AG10803 (cell line): ENCODE measurements at regions not wholly inside any gene's neighbourhood (a gene's known extent, or its start where the extent isn't known, plus 50 kb on each side); places are given as distances from the start of the nearest gene placed in this dataset.

Experiments used
- DNase-seq: peaks from one replicate; pipeline ENCODE4 v3.0.0; 2010; ENCODE audit warnings: low read depth
- H3K4me3 ChIP-seq: 2 replicates; pipeline ENCODE4 v1.5.1; 2011; ENCODE audit warnings: mild to moderate bottlenecking, low read length, control low read depth
- CTCF ChIP-seq: conservative IDR thresholded peaks from 2 replicates; pipeline ENCODE4 v1.5.1; 2011; ENCODE audit warnings: mild to moderate bottlenecking, low read length, control low read depth, inconsistent platforms

GRCh38 chr11:29518389-29519174 lies 498.2 kb downstream of the KCNA4 start:
- no peak for DNase-seq
- TF ChIP-seq CTCF, result no peak
- H3K4me3 ChIP-seq, result no peak overlapping the region

GRCh38 chr11:29511394-29511793 lies 505.4 kb downstream of the KCNA4 start:
- H3K4me3 ChIP-seq, result no peak overlapping the region
- DNase-seq, result no peak
- TF ChIP-seq CTCF, result no peak

- TF ChIP-seq CTCF, result no peak
- DNase-seq, result no peak
- no peak overlapping the region for H3K4me3 ChIP-seq
Observed at GRCh38 chr11:29507376-29507775, 509.5 kb downstream of the KCNA4 start.

- no peak overlapping the region for H3K4me3 ChIP-seq
- no peak for TF ChIP-seq CTCF
- peak; percentile 15 for DNase-seq
Observed at GRCh38 chr11:29495676-29496075, 521.2 kb downstream of the KCNA4 start.

- no peak overlapping the region for H3K4me3 ChIP-seq
- peak; percentile 3 for DNase-seq
- no peak for TF ChIP-seq CTCF
Observed at GRCh38 chr11:29490938-29491337, 525.9 kb downstream of the KCNA4 start.

GRCh38 chr11:29486301-29486700 lies 530.5 kb downstream of the KCNA4 start:
- no peak overlapping the region for H3K4me3 ChIP-seq
- DNase-seq, result no peak
- TF ChIP-seq CTCF, result no peak

GRCh38 chr11:29485641-29486040 lies 531.2 kb downstream of the KCNA4 start:
- TF ChIP-seq CTCF, result no peak
- H3K4me3 ChIP-seq, result no peak overlapping the region
- no peak for DNase-seq
